ENCODE measurements at regions not wholly inside any gene's neighbourhood (a gene's known extent, or its start where the extent isn't known, plus 50 kb on each side); places are given as distances from the start of the nearest gene placed in this dataset.

DNA sequence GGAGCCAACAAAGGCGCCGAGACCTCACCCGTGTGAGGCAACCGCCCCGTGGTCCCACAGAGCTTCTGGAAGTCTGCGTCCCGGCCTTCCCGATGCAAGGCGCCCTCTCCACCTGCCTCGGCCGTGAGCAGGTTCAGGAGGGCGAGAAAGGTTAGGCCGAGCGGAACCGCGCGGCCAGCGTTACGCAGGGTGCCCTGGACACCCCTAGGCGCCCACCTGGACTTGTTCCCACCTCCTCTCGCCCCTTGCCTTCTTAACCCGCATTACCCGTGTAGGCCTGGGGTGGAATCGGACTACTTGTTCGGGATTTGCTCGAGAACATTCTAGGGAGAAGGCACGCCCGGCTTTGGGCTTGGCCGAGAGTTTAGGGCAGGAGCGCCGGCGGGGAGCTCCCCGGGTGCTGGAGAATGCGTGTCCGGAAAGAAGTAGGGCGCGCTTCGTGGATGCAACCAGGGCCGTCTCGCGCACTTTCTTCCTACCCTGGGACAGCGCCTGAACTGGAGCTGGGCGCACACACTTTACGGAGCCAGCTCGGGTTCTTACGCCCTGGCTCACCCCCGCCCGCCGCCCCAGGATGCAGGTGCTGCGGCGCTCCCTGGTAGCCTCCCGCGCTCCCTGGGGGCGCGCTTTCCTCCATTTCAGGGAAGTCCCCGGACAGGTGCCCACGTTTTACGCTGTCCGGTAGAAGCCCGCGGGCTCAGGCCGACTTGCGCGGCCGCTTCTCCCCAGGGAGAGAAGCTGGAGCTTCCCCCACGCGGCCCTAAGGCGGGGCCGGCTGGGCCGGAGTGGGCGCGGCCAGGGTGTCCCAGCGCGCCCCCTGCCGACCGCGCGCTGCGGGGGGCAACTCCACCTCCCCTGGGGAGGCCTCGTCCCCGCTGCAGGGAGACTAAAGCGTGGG lies 74.5 kb downstream of the INSIG1 start:
- POLR2A ChIA-PET, result no interaction called here
- DNase-seq (ENCODE audit: low read depth, low spot score) (no peak), FAIRE-seq (no peak), ATAC-seq (peak; percentile 89)
- Histone ChIP-seq H3K27me3 (replicated peaks in 1 of 2; ENCODE audit: control insufficient read depth in 2 of 2, insufficient read depth in 2 of 2, low read length in 1 of 2) (peaks cover 13 to 47% of the 10 kb centered on the region in 2 experiments), H3K9ac (ENCODE audit: control insufficient read depth, insufficient read depth, low read length) (no peak overlapping the region), H3K79me2 (ENCODE audit: control insufficient read depth, insufficient read depth, low read length) (no peaks in the 10 kb centered on the region), H3K4me1 (ENCODE audit: control insufficient read depth, insufficient read depth, low read length) (peaks cover 4% of the 10 kb centered on the region), H2AFZ (ENCODE audit: control insufficient read depth, low read depth, low read length) (no peak overlapping the region), H3K27ac (ENCODE audit: control insufficient read depth, insufficient read depth) (no peak overlapping the region), H3K9me3 (replicated peaks; ENCODE audit: control insufficient read depth, insufficient read depth, low read length) (no peaks in the 10 kb centered on the region; the same call in 2 of the 3 replicates), H4K20me1 (ENCODE audit: control insufficient read depth, insufficient read depth) (no peaks in the 10 kb centered on the region), H3K4me2 (ENCODE audit: control insufficient read depth, insufficient read depth) (peak overlapping the region; percentile 35; the same call in 1 of the 2 replicates), H3K4me3 (peak overlapping the region; percentile 36; the same call in 1 of the 2 replicates), H3K36me3 (ENCODE audit: control insufficient read depth in 2 of 2, insufficient read depth in 2 of 2, low read length in 1 of 2) (no peaks in the 10 kb centered on the region)
- BruUV-seq (replicated peaks), result no TSS peak
- RAD21 ChIA-PET (ENCODE audit: unreplicated experiment), result no interaction called here
- in situ Hi-C loops (cut with MboI), result no loop called here
- 4% methylated on average over 82 of the region's 82 CpGs for WGBS (ENCODE audit: insufficient coverage, insufficient replicate concordance, low lambda C conversion rate, missing lambda C conversion rate)
- TF ChIP-seq MEF2B (IDR thresholded peaks at IDR 0.05; ENCODE audit: partially characterized antibody, poor library complexity, severe bottlenecking), result peak; percentile 71
- peak; percentile 40 for TF ChIP-seq HDAC6 (IDR thresholded peaks at IDR 0.05; ENCODE audit: unreplicated experiment)
- TF ChIP-seq RB1 (IDR thresholded peaks at IDR 0.05; ENCODE audit: borderline replicate concordance), result no peak
- no peak for TF ChIP-seq CREM (IDR thresholded peaks at IDR 0.05; ENCODE audit: low read depth)
- 0 out of 2 replicates have a peak, but pooled peaks have one; percentile 28 for TF ChIP-seq GATAD2B (conservative IDR thresholded peaks at IDR 0.05; ENCODE audit: low read depth)
- TF ChIP-seq, protein P1, sequence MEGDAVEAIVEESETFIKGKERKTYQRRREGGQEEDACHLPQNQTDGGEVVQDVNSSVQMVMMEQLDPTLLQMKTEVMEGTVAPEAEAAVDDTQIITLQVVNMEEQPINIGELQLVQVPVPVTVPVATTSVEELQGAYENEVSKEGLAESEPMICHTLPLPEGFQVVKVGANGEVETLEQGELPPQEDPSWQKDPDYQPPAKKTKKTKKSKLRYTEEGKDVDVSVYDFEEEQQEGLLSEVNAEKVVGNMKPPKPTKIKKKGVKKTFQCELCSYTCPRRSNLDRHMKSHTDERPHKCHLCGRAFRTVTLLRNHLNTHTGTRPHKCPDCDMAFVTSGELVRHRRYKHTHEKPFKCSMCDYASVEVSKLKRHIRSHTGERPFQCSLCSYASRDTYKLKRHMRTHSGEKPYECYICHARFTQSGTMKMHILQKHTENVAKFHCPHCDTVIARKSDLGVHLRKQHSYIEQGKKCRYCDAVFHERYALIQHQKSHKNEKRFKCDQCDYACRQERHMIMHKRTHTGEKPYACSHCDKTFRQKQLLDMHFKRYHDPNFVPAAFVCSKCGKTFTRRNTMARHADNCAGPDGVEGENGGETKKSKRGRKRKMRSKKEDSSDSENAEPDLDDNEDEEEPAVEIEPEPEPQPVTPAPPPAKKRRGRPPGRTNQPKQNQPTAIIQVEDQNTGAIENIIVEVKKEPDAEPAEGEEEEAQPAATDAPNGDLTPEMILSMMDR (IDR thresholded peaks at IDR 0.05 in 2 of 3, conservative IDR thresholded peaks at IDR 0.05 in 1 of 3; ENCODE audit: control insufficient read depth in 2 of 3, extremely low read depth in 1 of 3, insufficient read depth in 1 of 3, low read depth in 3 of 3, low read length in 3 of 3), result peak; percentile 36 to 57 (median 40)
- CTCF ChIA-PET, result interaction anchor here (0.6 to 3.9 kb wide), 3 partner anchors 27 to 445 kb away, joined by 4 to 10 read pairs (median 4); no protein-coding TSS in a partner anchor
- intact Hi-C loops (cut with micrococcal nuclease; ENCODE audit: unreplicated experiment), result no loop called here
- SMC1A ChIA-PET (ENCODE audit: uncharacterized antibody, unreplicated experiment), result interaction anchor here (0.8 kb wide), 1 partner anchor 9 kb away, joined by 4 read pairs; no protein-coding TSS in a partner anchor
